ENCODE measurements at regions not wholly inside any gene's neighbourhood (a gene's known extent, or its start where the extent isn't known, plus 50 kb on each side); places are given as distances from the start of the nearest gene placed in this dataset.
"Not testable (repeated sequence)": the region's sequence is repeated elsewhere in the genome, so short reads cannot be mapped to it uniquely, and the experiment has no call there.

- DNase-seq (ENCODE audit: low read depth) = no peak
Observed at GRCh38 chr15:23924686-23925085, 237.6 kb upstream of the NDN start.

GRCh38 chr15:23954931-23955330 is 267.8 kb upstream of the NDN start:
- DNase-seq (ENCODE audit: low read depth) = no peak

- DNase-seq (ENCODE audit: low read depth) = no peak
Observed at GRCh38 chr15:23983500-23984259, 296.6 kb upstream of the NDN start.

- no peak for DNase-seq (ENCODE audit: low read depth)
Observed at GRCh38 chr15:23994273-23994672, 307.2 kb upstream of the NDN start.

GRCh38 chr15:23998056-23998455 is 311.0 kb upstream of the NDN start:
- no peak for DNase-seq (ENCODE audit: low read depth)

GRCh38 chr15:24008476-24008875 is 321.4 kb upstream of the NDN start:
- no peak for DNase-seq (ENCODE audit: low read depth)

- DNase-seq (ENCODE audit: low read depth) = no peak
Observed at GRCh38 chr15:24017470-24017869, 330.4 kb upstream of the NDN start.

GRCh38 chr15:24039683-24040082 is 352.6 kb upstream of the NDN start:
- DNase-seq (ENCODE audit: low read depth) = no peak

GRCh38 chr15:24054547-24055245 is 367.6 kb upstream of the NDN start:
- DNase-seq (ENCODE audit: low read depth) = no peak

GRCh38 chr15:24067733-24068501 is 380.8 kb upstream of the NDN start:
- no peak for DNase-seq (ENCODE audit: low read depth)

- no peak for DNase-seq (ENCODE audit: low read depth)
Observed at GRCh38 chr15:24075420-24076089, 388.4 kb upstream of the NDN start.

GRCh38 chr15:24076090-24076784 is 389.1 kb upstream of the NDN start:
- no peak for DNase-seq (ENCODE audit: low read depth)

- DNase-seq (ENCODE audit: low read depth) = no peak
Observed at GRCh38 chr15:24078310-24079029, 391.4 kb upstream of the NDN start.

- DNase-seq (ENCODE audit: low read depth) = not testable (repeated sequence)
Observed at GRCh38 chr15:24088941-24089340, 401.8 kb upstream of the NDN start.

GRCh38 chr15:24101503-24101902 is 414.4 kb upstream of the NDN start:
- not testable (repeated sequence) for DNase-seq (ENCODE audit: low read depth)

- DNase-seq (ENCODE audit: low read depth) = not testable (repeated sequence)
Observed at GRCh38 chr15:24107524-24107923, 420.4 kb upstream of the NDN start.

GRCh38 chr15:24107948-24108347 is 420.8 kb upstream of the NDN start:
- DNase-seq (ENCODE audit: low read depth) = not testable (repeated sequence)

- not testable (repeated sequence) for DNase-seq (ENCODE audit: low read depth)
Observed at GRCh38 chr15:24108349-24108748, 421.2 kb upstream of the NDN start.

GRCh38 chr15:24139622-24140021 is 452.5 kb upstream of the NDN start:
- not testable (repeated sequence) for DNase-seq (ENCODE audit: low read depth)

GRCh38 chr15:24145070-24145469 is 458.0 kb upstream of the NDN start:
- not testable (repeated sequence) for DNase-seq (ENCODE audit: low read depth)

- DNase-seq (ENCODE audit: low read depth) = no peak
Observed at GRCh38 chr15:24146251-24146650, 459.1 kb upstream of the NDN start.

Data from stimulated activated CD8-positive, alpha-beta memory T cell treated with anti-CD3 and anti-CD28 coated beads, Interleukin-15, amount 100 ng/mL, for 24 hours (primary cell).